HG02798 (cell line): ENCODE measurements at regions not wholly inside any gene's neighbourhood (a gene's known extent, or its start where the extent isn't known, plus 50 kb on each side); places are given as distances from the start of the nearest gene placed in this dataset.

Experiments used
- ATAC-seq: cut with Tn5 transposase; IDR thresholded peaks from one replicate; pipeline ENCODE4 v1.9.1; 2021; ENCODE audit warnings: mild to moderate bottlenecking; ENCODE audit not compliant: unreplicated experiment, poor library complexity

DNA sequence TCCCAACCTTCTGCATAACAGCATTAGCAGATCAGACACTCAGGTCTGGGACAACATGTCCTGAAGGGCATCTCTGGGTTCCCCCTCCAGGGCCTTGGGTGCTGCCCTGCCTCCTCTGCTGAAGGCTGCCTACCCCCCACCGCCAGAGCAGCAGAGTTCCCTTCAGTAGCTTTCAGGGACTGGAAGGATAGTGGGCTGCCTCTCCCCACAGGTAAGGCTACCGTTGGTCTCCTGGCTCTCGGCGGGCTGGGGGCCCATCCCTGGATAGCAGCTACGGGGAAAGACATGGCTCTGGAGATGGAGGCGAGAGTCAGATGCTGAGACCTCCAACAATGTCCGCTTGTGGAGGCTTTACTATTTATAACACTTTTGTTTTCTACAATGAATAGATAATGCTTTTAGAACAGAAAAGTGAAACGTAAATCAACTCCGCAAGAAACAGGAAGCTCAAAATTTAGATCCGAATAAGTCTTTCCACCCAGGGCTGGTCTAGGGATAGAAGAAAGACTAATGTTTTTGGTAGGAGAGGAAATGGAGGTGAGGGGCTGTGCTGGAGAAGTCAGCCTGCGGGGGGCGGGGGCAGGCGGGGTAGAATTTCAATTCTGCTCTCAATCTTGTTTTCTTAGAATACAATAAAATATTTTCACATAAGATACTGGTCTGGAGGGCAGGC, 58.4 kb downstream of the ARL4C start:
- ATAC-seq = no peak

- no peak for ATAC-seq
Observed at GRCh38 chr2:234437642-234438304, 59.1 kb downstream of the ARL4C start.

DNA sequence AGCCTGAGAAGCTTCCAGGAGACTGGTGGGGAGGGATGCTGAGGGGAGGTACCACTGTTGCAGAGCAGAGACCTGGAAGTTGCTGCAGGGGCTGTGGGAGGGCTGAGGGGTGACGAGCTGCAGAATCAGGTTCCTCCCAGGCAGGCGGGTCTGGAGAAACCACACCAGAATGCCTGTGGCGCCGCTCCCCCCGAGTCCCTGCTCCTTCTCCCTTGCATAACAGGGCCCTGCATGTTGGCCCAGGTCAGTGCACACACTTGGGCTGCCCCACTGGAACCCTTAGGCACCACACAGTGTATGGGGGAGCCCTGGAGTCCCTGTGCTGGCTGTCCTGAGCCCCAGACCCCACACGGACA, 60.4 kb downstream of the ARL4C start:
- ATAC-seq = no peak

GRCh38 chr2:234435836-234436481, 60.9 kb downstream of the ARL4C start:
- no peak for ATAC-seq

DNA sequence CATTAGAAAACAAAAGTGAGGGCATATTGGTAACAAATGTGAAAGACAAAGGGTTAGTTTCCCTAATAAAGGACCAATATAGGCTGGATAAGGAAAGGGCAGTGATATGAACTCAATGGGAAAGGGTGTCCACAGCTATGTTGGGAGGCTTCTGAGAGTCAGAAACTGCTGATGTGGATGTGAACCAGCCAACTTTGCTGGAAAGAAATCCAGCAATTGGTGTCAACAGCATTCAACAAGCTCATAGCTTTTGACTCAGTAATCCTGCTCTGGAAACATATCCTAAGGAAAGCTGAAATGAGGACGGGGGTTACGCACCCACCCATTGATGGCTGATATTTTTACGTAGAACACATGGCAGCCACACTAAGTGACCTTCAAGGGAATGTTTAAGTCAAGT, 63.7 kb downstream of the ARL4C start:
- ATAC-seq = no peak

GRCh38 chr2:234430871-234431270, 66.0 kb downstream of the ARL4C start:
- ATAC-seq = no peak

DNA sequence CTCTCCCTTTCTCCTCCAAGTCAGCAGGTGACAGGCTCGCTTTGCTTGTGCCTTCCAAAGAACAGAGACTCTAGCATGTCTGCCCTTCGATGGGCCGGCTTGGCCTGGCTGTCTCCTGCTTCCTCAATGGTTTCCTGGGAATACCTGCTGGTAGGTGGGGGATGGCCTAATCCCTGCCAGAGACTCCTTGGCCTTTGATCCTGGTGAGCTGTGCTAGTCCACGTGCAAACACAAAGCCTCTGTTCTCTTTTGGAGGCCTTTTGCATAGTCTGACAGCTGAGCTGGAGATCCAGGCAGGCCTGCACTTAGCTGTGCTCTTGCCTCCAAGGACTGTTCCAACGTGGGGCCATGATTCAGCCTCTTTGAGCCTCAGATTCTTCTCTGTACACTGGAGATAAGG, 67.6 kb downstream of the ARL4C start:
- no peak for ATAC-seq

DNA sequence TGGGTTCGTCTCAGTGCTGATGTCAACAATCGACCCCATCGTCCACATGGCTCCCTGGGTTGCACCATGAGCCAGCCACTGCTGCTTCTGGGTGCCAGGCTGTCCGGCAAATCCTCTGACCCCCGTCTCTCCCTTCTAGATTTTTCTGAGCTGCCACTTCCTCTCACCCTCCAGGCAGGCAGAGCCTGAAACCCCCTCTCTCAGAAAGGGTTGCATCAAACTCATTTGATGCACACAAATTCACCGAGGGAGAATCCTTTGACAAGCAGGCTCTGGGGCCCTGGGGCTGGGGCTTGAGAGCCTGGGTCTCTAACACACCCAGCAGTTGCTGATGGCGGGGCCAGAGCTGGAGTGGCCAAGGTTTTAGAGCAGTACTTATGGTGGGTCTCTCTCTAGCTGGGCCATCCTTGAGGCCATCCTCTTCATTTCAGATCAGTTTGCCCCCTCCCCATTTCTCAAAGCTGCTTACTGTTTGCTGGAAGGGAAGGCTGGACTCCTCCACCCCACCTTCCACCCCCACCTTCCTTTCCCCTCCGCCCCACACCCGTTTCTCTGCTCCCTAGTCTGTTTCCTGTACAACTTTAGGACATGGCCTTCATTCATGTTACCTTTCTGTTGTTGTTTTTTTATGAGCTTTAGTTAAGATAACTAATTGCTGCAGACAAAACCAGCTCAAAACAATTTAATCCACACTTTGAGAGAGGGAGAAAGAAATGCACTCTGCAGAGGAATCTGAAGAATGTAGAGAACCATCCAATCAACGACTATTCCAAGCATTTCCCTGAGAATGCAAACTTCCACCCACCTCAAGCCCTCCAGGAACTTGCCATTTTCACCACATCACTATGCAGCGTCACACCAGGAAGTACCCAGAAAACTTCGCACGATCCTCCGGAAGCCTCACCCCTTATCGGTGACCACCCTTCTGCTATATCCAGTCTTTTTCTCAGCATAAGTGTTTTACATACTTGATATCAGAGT, 69.5 kb downstream of the ARL4C start:
- no peak for ATAC-seq

GRCh38 chr2:234426616-234427015, 70.3 kb downstream of the ARL4C start:
- no peak for ATAC-seq

DNA sequence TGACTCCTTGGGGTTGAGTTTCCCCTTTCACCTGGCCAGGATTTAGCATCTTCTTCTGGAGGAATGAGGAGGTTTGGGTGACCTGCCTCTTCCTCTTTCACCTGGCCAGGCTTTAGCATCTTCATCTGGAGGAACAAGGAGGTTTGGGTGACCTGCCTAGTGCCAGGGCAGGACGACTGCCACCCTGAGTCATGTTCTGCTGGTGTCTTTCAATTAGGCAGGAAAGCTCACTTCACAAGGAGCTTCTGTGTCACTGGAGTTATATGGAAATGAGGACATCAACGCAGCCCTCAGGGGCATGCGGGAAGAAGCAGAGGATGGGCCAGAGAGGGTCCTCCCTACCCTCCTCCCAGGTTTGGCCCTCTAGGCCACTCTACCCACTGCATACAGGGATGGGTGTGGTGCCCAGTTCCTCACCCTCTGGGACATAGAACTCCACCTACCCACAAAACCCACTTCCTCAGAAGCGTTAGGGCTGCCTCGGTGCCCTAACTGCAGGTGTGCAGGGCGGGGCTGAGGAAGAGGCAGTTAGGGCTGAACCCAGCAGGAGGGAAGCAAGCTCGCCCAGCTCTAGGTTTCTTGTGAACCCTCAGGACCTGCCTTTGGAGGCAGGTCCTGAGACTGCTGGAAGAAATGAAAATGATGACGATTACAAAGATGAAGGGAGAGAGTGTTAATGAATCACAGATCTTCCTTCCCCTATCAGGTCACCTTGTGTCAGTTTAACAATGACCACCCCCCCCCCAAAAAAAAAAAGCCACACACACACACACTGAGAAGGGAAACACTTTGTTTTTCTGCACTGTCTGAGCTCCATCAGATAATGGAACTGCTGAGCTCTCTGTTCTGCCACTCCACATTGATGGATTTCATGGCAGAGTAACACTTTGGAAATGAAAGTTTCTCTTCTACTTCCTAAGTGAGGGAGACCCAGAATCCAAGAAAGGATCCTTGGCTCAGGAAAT, 71.0 kb downstream of the ARL4C start:
- ATAC-seq = peak; percentile 85

GRCh38 chr2:234423884-234424283, 73.0 kb downstream of the ARL4C start:
- no peak for ATAC-seq

DNA sequence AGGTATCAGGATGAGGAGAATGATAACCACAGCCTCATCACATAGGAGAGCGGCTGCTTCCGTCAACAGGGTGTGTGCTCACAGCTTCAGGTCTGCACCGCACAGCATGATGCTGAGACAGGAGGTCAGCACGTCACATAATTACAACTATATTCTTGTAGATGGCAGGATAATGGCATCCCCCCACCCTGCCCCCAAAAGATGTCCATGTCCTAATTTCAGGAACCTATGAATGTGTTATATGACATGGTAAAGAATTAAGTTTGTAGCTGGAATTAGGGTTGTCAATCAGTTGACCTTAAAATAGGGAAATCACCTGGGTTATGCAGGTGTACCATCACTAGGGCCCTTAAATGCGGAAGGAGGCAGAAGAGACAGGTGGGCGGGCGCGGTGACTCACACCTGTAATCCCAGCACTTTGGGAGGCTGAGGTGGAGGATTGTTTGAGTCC, 73.9 kb downstream of the ARL4C start:
- ATAC-seq = no peak

- ATAC-seq = no peak
Observed at GRCh38 chr2:234422273-234422732, 74.6 kb downstream of the ARL4C start.

DNA sequence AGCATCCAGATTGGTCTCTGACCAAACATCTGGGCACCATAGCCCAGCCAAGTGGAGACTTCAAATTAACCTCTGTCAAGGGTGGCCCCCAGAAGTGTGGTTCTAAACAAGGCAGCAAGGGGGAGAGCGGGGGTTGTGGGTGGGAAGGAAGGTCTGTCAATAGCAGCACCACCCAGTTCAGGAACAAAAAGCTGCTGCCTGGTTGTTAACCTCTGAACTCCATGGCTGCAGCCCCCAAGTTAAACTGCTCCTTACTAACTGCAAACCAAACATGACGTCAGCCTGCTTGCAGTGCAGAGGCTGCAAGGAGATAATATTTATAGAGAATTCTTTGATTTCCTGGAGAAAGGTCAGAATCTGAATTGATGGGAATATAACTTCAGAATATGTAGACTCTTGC, 76.5 kb downstream of the ARL4C start:
- no peak for ATAC-seq

- no peak for ATAC-seq
Observed at GRCh38 chr2:234419726-234420125, 77.2 kb downstream of the ARL4C start.

GRCh38 chr2:234415706-234416105, 81.2 kb downstream of the ARL4C start:
- no peak for ATAC-seq

DNA sequence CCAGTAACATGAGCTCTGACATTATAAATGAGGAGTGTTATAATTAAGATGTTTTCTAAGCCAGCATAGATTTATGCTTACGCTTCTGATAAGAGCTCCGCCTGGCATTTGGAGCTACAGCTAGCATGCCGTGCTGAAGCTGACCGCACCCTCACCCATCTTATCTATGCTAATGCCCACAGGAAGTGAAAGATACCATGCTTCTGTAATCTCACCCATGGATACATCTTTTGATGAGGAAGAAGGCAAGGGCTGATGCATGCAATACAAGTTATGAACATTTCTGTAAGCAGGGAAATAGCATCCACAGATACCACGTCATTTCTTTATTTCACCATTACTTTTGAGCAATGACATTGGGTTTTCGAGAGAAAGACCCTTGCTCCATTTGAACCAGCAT, 82.3 kb downstream of the ARL4C start:
- no peak for ATAC-seq

DNA sequence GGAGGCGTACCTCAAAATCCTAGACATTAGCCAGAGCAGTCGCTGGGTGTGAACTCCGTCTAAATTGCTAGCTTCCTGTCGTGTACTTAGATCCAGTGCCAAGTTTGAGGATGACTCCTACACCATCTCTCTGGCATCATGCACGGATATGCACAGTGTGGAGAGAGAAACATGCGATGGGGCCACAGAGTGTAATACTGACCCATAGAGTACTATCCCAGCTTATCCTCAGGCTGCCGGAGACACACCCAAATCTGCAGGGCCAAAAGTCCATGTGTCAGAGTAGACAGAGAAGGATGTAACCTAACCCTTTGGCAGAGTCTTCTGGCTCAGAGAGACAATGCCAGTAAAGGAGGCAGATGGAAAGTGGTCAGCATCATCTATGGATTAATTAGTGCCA, 84.2 kb downstream of the ARL4C start:
- ATAC-seq = no peak

DNA sequence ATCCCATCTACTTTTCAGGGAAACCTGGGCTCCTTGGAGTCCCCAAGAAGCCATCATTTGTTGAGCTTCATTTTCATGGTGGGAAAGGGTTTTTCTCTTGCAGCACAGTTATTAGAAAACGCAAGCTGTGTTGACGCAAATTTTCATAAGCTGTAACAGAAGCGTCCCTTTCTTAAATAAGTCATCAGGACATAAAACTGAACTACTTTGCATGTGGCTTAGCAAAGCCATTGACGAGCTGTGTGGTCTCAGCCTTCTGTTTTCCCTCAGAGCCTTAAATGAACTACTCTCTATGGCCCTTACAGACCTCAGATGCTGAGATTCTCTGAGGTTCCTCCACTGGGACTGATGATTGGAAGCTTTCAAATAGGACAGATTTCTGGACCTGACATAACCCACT, 85.1 kb downstream of the ARL4C start:
- peak; percentile 95 for ATAC-seq
